Spleen (tissue), 11 donors: ENCODE measurements at regions not wholly inside any gene's neighbourhood (a gene's known extent, or its start where the extent isn't known, plus 50 kb on each side); places are given as distances from the start of the nearest gene placed in this dataset.
A peak's percentile ranks its signal among the peaks of the same experiment; 100 is the strongest.

Experiments used
- DNase-seq: peaks from one replicate; pipeline ENCODE4 v3.0.0-alpha.2; 2020
- H3K27ac ChIP-seq, 8 donors: fragments of 200-600 bp; sonication (generic) in 7 of 8; 1 replicate in 4 of 8; 2 replicates in 4 of 8; pipeline versions ENCODE4 v1.5.0 to v1.8.0; 2016 to 2021; ENCODE audit warnings: inconsistent platforms in 4 of 8, mild to moderate bottlenecking in 4 of 8, moderate library complexity in 1 of 8
- H3K27me3 ChIP-seq, 7 donors: fragments of 200-600 bp; sonication (generic) in 6 of 7; replicated peaks in 1 of 7; 1 replicate in 4 of 7; 2 replicates in 3 of 7; pipeline versions ENCODE4 v1.5.0 to v1.8.0; 2016 to 2021; ENCODE audit warnings: inconsistent platforms in 3 of 7, mild to moderate bottlenecking in 1 of 7
- H3K36me3 ChIP-seq, 6 donors: fragments of 200-600 bp; sonication (generic) in 5 of 6; 1 replicate in 4 of 6; 2 replicates in 2 of 6; pipeline versions ENCODE4 v1.5.0 to v1.8.0; 2016 to 2021; ENCODE audit warnings: inconsistent platforms in 2 of 6
- H3K4me1 ChIP-seq, 6 donors: fragments of 200-600 bp; sonication (generic) in 5 of 6; 1 replicate in 3 of 6; 2 replicates in 3 of 6; pipeline versions ENCODE4 v1.5.0 to v1.8.0; 2016 to 2021; ENCODE audit warnings: inconsistent platforms in 3 of 6
- H3K4me3 ChIP-seq, 8 donors: fragments of 200-600 bp; sonication (generic) in 7 of 8; 1 replicate in 4 of 8; 2 replicates in 4 of 8; pipeline versions ENCODE4 v1.5.0 to v1.8.0; 2016 to 2021; ENCODE audit warnings: inconsistent platforms in 4 of 8, mild to moderate bottlenecking in 4 of 8, moderate library complexity in 2 of 8
- H3K9me3 ChIP-seq, 8 donors: fragments of 200-600 bp; sonication (generic) in 7 of 8; 1 replicate in 4 of 8; 2 replicates in 4 of 8; pipeline versions ENCODE4 v1.5.0 to v1.8.0; 2016 to 2021; ENCODE audit warnings: inconsistent platforms in 4 of 8
- POLR2A ChIP-seq, 3 donors: fragments of 450-650 bp; IDR thresholded peaks; one replicate each; pipeline ENCODE4 v1.5.1; 2017; ENCODE audit warnings: antibody characterized with exemption in 3 of 3, mild to moderate bottlenecking in 1 of 3
- POLR2AphosphoS5 ChIP-seq, 3 donors: sonication (generic); formaldehyde crosslinking; IDR thresholded peaks; one replicate each; pipeline ENCODE4 v1.5.1; 2017; ENCODE audit warnings: antibody characterized with exemption in 3 of 3
- WGBS, 5 donors: extraction: QIAGEN DNeasy Blood & Tissue Kit in 3 of 5; methylation state at CpG; one replicate each; pipeline versions ENCODE4 v1.1.5 to v1.1.7; 2013 to 2018; 5-methylcytosine and 5-hydroxymethylcytosine counted together
- intact Hi-C: fragments of 100-400 bp; cut with DNase I; formaldehyde crosslinking; loops from one replicate; pipeline ENCODE4 v1.15.0; 2023; ENCODE audit warnings: low total_unique reads
- TF ChIP-seq, protein P1 (sequence below), 11 experiments: fragments of 200-600 bp in 7 of 11; fragments of 450-650 bp in 4 of 11; sonication (generic) in 4 of 11; IDR thresholded peaks in 8 of 11; conservative IDR thresholded peaks in 3 of 11; 1 replicate in 7 of 11; 2 replicates in 4 of 11; pipeline versions ENCODE4 v1.4.0 to v1.8.0; 2016 to 2021; ENCODE audit warnings: antibody characterized with exemption in 11 of 11, inconsistent platforms in 4 of 11, mild to moderate bottlenecking in 1 of 11
- donor health status: healthy with polysubstance abuse.
- donor health status: DM: no; HTN: no; CAD: no; lungs with moderate emphysema.
- donor health status: DM: no; HTN: no; CAD: no.
- donor health status: Bipolar disorder and iron deficiency.
- donor health status: healthy.
- donor health status: DM: no; HTN: no; CAD: no.
- donor health status: DM: yes; HTN: yes; CAD: no.

DNA sequence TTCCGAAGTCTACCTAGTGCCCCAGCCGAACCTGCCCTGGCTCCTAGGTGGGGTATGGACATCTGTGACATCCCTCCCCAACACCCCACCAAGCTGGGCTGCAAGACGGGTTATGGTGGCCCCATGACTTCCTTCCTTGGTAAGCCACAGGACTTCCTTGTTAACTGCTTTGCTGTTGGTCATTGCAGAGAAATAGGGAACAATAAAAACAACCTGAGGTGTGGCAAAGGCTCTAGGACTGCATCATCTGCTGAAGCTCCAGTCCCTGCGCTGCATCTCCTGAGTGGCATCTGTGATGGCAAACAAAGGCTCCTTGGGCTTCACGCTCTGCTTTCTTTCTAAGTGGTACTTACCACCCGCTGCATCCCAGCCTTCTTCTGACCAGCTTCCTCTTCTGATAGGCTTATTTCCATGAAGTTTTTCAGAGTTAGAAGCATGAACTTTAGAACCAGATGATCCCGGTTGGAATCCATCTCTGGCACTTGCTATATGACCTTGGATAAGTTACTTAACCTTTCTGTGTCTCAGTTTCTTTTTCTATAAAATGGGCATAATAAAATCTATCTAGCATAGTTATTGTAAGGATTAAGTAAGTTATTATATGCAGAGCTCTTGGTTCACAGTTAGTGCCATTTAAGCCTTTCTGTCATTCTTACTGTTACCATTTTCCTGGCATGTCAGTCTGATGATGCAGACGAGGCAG, 216.8 kb downstream of the RPS24 start:
- 23 to 52% (median 38%) methylated on average over 8 of the region's 8 CpGs for WGBS, 5 donors

DNA sequence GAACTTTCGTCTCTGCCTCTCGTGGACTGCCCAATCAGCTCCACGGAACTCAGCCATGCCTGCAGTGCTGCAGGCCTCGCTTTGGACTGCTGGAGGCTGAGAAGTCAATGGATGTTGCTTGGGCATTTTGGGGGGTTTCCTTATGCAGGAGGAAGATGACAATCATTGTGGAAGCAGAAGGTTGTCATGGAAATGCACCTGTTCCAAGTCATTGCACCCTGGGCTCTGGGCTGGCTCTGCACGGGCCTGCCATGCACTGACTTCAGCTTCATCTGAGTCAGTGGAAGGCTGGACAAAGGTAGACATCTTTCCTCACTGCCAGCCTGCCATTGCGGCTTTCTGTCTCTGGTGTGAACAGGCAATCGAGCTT, 217.3 kb downstream of the RPS24 start:
- Histone ChIP-seq H3K9me3 (no peaks in the 10 kb centered on the region), H3K36me3 (no peaks in the 10 kb centered on the region), H3K27ac (peak overlapping the region in 6 of 8 donors; percentile 24 to 80 (median 65)), H3K4me1 (peaks cover 0 to 42% (median 21%) of the 10 kb centered on the region in 6 donors), H3K4me3 (peak overlapping the region in 1 of 8 donors; percentile 41), H3K27me3 (no peaks in the 10 kb centered on the region)
- WGBS, 5 donors, result 78 to 86% (median 82%) methylated on average over 7 of the region's 7 CpGs
- TF ChIP-seq POLR2AphosphoS5 (IDR thresholded peaks at IDR 0.05) (no peak), POLR2A (IDR thresholded peaks at IDR 0.05) (no peak)
- TF ChIP-seq, protein P1, sequence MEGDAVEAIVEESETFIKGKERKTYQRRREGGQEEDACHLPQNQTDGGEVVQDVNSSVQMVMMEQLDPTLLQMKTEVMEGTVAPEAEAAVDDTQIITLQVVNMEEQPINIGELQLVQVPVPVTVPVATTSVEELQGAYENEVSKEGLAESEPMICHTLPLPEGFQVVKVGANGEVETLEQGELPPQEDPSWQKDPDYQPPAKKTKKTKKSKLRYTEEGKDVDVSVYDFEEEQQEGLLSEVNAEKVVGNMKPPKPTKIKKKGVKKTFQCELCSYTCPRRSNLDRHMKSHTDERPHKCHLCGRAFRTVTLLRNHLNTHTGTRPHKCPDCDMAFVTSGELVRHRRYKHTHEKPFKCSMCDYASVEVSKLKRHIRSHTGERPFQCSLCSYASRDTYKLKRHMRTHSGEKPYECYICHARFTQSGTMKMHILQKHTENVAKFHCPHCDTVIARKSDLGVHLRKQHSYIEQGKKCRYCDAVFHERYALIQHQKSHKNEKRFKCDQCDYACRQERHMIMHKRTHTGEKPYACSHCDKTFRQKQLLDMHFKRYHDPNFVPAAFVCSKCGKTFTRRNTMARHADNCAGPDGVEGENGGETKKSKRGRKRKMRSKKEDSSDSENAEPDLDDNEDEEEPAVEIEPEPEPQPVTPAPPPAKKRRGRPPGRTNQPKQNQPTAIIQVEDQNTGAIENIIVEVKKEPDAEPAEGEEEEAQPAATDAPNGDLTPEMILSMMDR (IDR thresholded peaks at IDR 0.05 in 8 of 11, conservative IDR thresholded peaks at IDR 0.05 in 3 of 11), result no peak
- DNase-seq, result no peak
- intact Hi-C loops, result no loop called here

More for the DNA sequence above, 216.8 kb downstream of the RPS24 start:
- TF ChIP-seq POLR2AphosphoS5 (IDR thresholded peaks at IDR 0.05) (peak in 1 of 3 donors; percentile 33), POLR2A (IDR thresholded peaks at IDR 0.05) (no peak)
- TF ChIP-seq, protein P1 (IDR thresholded peaks at IDR 0.05 in 8 of 11, conservative IDR thresholded peaks at IDR 0.05 in 3 of 11), result no peak
- Histone ChIP-seq H3K4me3 (peak overlapping the region in 1 of 8 donors; percentile 41), H3K36me3 (no peaks in the 10 kb centered on the region), H3K4me1 (peaks cover 0 to 37% (median 19%) of the 10 kb centered on the region in 6 donors), H3K27me3 (no peaks in the 10 kb centered on the region), H3K27ac (peak overlapping the region in 6 of 8 donors; percentile 31 to 80 (median 65)), H3K9me3 (no peaks in the 10 kb centered on the region)
- intact Hi-C loops, result no loop called here
- DNase-seq, result no peak

DNA sequence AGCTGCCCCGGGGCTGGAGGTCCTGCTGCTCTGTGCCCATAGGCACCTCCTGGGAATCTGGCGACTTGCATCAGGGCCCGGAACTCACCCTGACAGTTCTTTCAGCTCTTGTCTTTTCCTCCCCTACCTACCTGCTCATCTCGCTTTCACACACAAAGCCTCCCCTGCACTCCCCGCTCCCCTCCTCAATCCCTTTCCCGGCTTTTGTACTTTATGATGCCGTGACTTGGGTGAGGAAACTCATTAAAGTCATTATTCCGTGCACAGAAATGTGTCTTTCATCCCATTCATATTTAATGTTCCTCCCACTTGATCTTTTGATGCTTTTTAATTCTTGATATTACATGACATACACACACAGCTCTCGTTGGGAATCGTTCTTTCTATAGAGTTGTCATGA, 218.6 kb downstream of the RPS24 start:
- H3K27ac ChIP-seq, result no peak overlapping the region
- WGBS, 5 donors, result 84 to 95% (median 92%) methylated on average over 10 of the region's 10 CpGs
- no peaks in the 10 kb centered on the region for H3K27me3 ChIP-seq
- no peak for DNase-seq
- H3K4me1 ChIP-seq, result peaks cover 0 to 52% (median 24%) of the 10 kb centered on the region in 6 donors
- intact Hi-C loops, result no loop called here
- TF ChIP-seq POLR2A (IDR thresholded peaks at IDR 0.05), result no peak
- no peak for TF ChIP-seq POLR2AphosphoS5 (IDR thresholded peaks at IDR 0.05)
- TF ChIP-seq, protein P1 (IDR thresholded peaks at IDR 0.05 in 8 of 11, conservative IDR thresholded peaks at IDR 0.05 in 3 of 11), result no peak
- H3K36me3 ChIP-seq, result no peaks in the 10 kb centered on the region
- H3K9me3 ChIP-seq, result no peaks in the 10 kb centered on the region
- no peak overlapping the region for H3K4me3 ChIP-seq

DNA sequence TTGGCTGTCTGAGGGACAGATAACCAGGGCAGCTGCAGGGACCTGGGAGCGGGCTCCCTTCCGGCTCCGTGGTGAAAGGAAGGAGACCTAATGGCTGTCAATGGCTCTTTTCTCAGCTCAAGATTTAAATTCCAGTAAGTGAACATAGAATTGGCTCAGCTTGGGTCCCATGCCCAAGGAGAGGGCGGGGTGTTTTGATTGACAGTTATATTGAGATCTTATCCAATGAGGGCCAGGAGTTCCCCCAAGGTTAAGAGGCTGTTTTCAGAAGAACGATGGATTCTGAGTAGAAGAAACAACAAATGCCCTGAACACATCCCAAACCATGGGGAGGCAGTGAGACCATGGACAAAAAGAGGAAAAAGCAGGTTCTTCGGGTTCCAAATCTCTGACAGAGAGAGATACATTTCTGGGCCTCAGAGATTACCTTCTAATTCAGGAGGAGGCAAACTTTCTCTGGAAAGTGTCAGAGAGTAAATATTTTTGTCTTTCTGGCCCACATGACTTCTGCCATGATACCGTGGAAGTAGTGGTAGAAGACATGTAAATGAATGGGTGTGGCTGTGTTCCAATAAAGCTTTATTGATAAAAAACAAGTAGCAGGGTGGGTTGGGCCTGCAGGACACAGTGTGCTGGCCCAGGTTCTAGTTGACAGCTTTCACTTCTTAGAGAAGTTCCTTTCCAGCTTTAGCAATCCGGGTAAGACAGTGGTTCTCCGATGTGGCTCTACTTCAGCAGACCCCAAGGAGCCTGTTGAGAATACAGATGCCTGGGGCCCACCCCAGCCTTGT, 219.6 kb downstream of the RPS24 start:
- no peak overlapping the region for H3K27ac ChIP-seq
- TF ChIP-seq POLR2A (IDR thresholded peaks at IDR 0.05), result no peak
- no peak for TF ChIP-seq POLR2AphosphoS5 (IDR thresholded peaks at IDR 0.05)
- no peak overlapping the region for H3K4me3 ChIP-seq
- H3K9me3 ChIP-seq, result no peaks in the 10 kb centered on the region
- intact Hi-C loops, result no loop called here
- 78 to 91% (median 86%) methylated on average over 9 of the region's 9 CpGs for WGBS, 5 donors
- no peaks in the 10 kb centered on the region for H3K36me3 ChIP-seq
- no peaks in the 10 kb centered on the region for H3K27me3 ChIP-seq
- no peak for DNase-seq
- H3K4me1 ChIP-seq, result peaks cover 0 to 49% (median 24%) of the 10 kb centered on the region in 6 donors
